Brain microvascular endothelial cell (primary cell): ENCODE measurements at regions not wholly inside any gene's neighbourhood (a gene's known extent, or its start where the extent isn't known, plus 50 kb on each side); places are given as distances from the start of the nearest gene placed in this dataset.

Experiments used
- DNase-seq: peaks from one replicate; pipeline ENCODE4 v3.0.0-alpha.2; 2020
- H3K27ac ChIP-seq: fragments of 250-450 bp; sonication (Bioruptor Pico); 2 replicates; pipeline ENCODE4 v1.5.1; 2020; ENCODE audit warnings: mild to moderate bottlenecking, moderate library complexity
- H3K27me3 ChIP-seq: fragments of 250-450 bp; sonication (Bioruptor Pico); replicated peaks from 2 replicates; pipeline ENCODE4 v1.5.1; 2020; ENCODE audit warnings: mild to moderate bottlenecking
- H3K36me3 ChIP-seq: fragments of 250-450 bp; sonication (Bioruptor Pico); replicated peaks from 2 replicates; pipeline ENCODE4 v1.5.1; 2020; ENCODE audit warnings: mild to moderate bottlenecking
- H3K4me3 ChIP-seq: 2 replicates; pipeline ENCODE4 v1.5.1; 2011; ENCODE audit warnings: low read depth, mild to moderate bottlenecking, control low read depth, low read length, moderate library complexity
- CTCF ChIP-seq: IDR thresholded peaks from 2 replicates; pipeline ENCODE4 v1.5.1; 2011; ENCODE audit warnings: low read depth, mild to moderate bottlenecking, moderate library complexity, low read length, control low read depth, inconsistent platforms; ENCODE audit errors: missing control alignments
- in situ Hi-C: cut with HindIII; loops from 2 replicates; pipeline ENCODE4 v1.10.0; 2017; ENCODE audit warnings: low sequenced_read_pairs, low pct_ligation_motif_present

GRCh38 chr3:137199678-137200077 lies 241.9 kb downstream of the IL20RB start:
- Histone ChIP-seq H3K27ac (no peak overlapping the region), H3K36me3 (no peaks in the 10 kb centered on the region), H3K27me3 (no peaks in the 10 kb centered on the region), H3K4me3 (no peak overlapping the region)
- no peak for DNase-seq
- no peak for TF ChIP-seq CTCF
- in situ Hi-C loops: no loop called here

GRCh38 chr3:137201066-137201465 lies 243.3 kb downstream of the IL20RB start:
- Histone ChIP-seq H3K27ac (no peak overlapping the region), H3K4me3 (no peak overlapping the region), H3K36me3 (no peaks in the 10 kb centered on the region), H3K27me3 (no peaks in the 10 kb centered on the region)
- in situ Hi-C loops: no loop called here
- no peak for TF ChIP-seq CTCF
- DNase-seq: no peak

GRCh38 chr3:137202941-137203340 lies 245.2 kb downstream of the IL20RB start:
- DNase-seq: no peak
- Histone ChIP-seq H3K27ac (no peak overlapping the region), H3K4me3 (no peak overlapping the region), H3K27me3 (no peaks in the 10 kb centered on the region), H3K36me3 (no peaks in the 10 kb centered on the region)
- TF ChIP-seq CTCF: no peak
- in situ Hi-C loops: no loop called here

GRCh38 chr3:137204409-137204808 lies 246.6 kb downstream of the IL20RB start:
- in situ Hi-C loops: no loop called here
- DNase-seq: no peak
- Histone ChIP-seq H3K27ac (no peak overlapping the region), H3K4me3 (no peak overlapping the region), H3K36me3 (no peaks in the 10 kb centered on the region), H3K27me3 (no peaks in the 10 kb centered on the region)
- TF ChIP-seq CTCF: no peak

GRCh38 chr3:137205394-137206045 lies 247.7 kb downstream of the IL20RB start:
- H3K27ac ChIP-seq: no peak overlapping the region
- no peaks in the 10 kb centered on the region for H3K27me3 ChIP-seq
- no peak for TF ChIP-seq CTCF
- H3K4me3 ChIP-seq: no peak overlapping the region
- H3K36me3 ChIP-seq: no peaks in the 10 kb centered on the region
- in situ Hi-C loops: no loop called here
- no peak for DNase-seq

- no peak overlapping the region for H3K4me3 ChIP-seq
- no peak for TF ChIP-seq CTCF
- H3K27ac ChIP-seq: no peak overlapping the region
- H3K27me3 ChIP-seq: no peaks in the 10 kb centered on the region
- in situ Hi-C loops: no loop called here
- H3K36me3 ChIP-seq: no peaks in the 10 kb centered on the region
- DNase-seq: no peak
Observed at GRCh38 chr3:137207616-137208015, 249.8 kb downstream of the IL20RB start.
